ENCODE measurements at regions not wholly inside any gene's neighbourhood (a gene's known extent, or its start where the extent isn't known, plus 50 kb on each side); places are given as distances from the start of the nearest gene placed in this dataset.

- TF ChIP-seq YY1 (IDR thresholded peaks at IDR 0.05; ENCODE audit: low read depth) = no peak
- TF ChIP-seq REST (IDR thresholded peaks at IDR 0.05; ENCODE audit: low read depth) = no peak
- no peak for TF ChIP-seq ZBTB7A (IDR thresholded peaks at IDR 0.05; ENCODE audit: low read depth)
- no peak for TF ChIP-seq EP300 (IDR thresholded peaks at IDR 0.05; ENCODE audit: borderline replicate concordance)
- TF ChIP-seq EGR1 (IDR thresholded peaks at IDR 0.05) = no peak
- TF ChIP-seq, protein P1, sequence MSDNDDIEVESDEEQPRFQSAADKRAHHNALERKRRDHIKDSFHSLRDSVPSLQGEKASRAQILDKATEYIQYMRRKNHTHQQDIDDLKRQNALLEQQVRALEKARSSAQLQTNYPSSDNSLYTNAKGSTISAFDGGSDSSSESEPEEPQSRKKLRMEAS (IDR thresholded peaks at IDR 0.05) = no peak
- TF ChIP-seq TEAD4 (IDR thresholded peaks at IDR 0.05) = no peak
- no peak for TF ChIP-seq TAF1 (IDR thresholded peaks at IDR 0.05; ENCODE audit: low read depth)
- TF ChIP-seq TCF12 (IDR thresholded peaks at IDR 0.05; ENCODE audit: low read depth) = no peak
Measured at GRCh38 chr5:62902126-62902525, 323.5 kb downstream of the LRRC70 start.
